ENCODE measurements at regions not wholly inside any gene's neighbourhood (a gene's known extent, or its start where the extent isn't known, plus 50 kb on each side); places are given as distances from the start of the nearest gene placed in this dataset.

- TF ChIP-seq POU2F2 (IDR thresholded peaks at IDR 0.05; ENCODE audit: low read depth, low read length): no peak
- TF ChIP-seq TAF1 (IDR thresholded peaks at IDR 0.05; ENCODE audit: low read depth, low read length): no peak
- no peak for TF ChIP-seq POLR2AphosphoS5 (IDR thresholded peaks at IDR 0.05; ENCODE audit: low read depth, low read length)
- no peak for TF ChIP-seq POLR2A (IDR thresholded peaks at IDR 0.05; ENCODE audit: low read depth, low read length)
- no peak for TF ChIP-seq PAX5 (IDR thresholded peaks at IDR 0.05; ENCODE audit: insufficient read depth, low read length, severe bottlenecking)
- TF ChIP-seq SPI1 (IDR thresholded peaks at IDR 0.05; ENCODE audit: low read depth, low read length): no peak
Measured at GRCh38 chr7:81120111-81120510, 201.3 kb upstream of the SEMA3C start.
